T-helper 9 cell (primary cell): ENCODE measurements at regions not wholly inside any gene's neighbourhood (a gene's known extent, or its start where the extent isn't known, plus 50 kb on each side); places are given as distances from the start of the nearest gene placed in this dataset.
"Not testable (repeated sequence)": the region's sequence is repeated elsewhere in the genome, so short reads cannot be mapped to it uniquely, and the experiment has no call there.

Experiments
- DNase-seq: peaks from one replicate; pipeline ENCODE4 v3.0.0-alpha.2; 2020

DNA sequence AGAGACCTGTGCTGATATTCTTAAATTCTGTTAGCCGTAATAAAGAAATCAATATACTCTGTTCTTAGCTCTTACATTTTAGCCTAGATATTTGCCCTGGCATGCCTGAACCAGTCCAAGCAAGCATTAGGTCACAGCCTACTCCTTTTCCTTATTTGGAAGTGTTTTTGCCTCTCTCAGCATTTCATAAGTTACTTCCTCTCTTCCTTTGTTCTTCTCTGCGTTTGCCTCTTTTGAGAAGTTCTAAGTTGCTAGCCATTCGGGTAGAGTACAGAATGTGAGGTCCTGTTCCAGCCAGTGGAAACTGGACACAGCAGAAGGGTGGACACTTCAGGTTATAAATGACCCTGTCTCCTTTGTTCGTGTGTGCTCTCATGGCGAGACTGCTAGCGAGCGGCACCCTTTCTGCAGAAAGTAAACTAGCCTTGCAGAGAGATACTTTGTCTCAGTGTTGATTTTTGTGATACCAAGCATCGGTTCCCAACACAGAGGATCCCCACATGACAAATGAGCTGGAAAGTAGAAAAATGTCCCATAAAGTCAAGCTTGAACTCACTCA lies 75.0 kb upstream of the FAM153A start:
- DNase-seq = not testable (repeated sequence)

DNA sequence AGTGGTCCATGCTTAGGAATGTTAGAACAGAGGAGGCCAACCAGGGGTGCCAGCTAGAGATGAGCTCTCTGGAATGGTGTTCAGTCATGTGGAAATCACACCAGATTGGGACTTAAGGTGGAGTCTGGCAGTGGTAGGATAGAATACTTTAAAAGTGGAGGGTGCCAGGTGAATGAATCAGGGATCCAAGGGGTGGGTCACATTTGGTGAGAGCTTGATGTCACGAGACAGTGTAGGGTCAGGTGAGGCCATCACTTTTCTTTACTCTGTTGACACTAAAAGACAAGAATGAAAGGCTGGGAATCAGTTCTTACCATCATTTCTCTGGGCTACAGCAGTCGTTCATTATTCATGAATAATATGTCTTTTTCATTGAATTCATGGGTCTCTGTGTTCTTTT lies 73.8 kb upstream of the FAM153A start:
- not testable (repeated sequence) for DNase-seq

DNA sequence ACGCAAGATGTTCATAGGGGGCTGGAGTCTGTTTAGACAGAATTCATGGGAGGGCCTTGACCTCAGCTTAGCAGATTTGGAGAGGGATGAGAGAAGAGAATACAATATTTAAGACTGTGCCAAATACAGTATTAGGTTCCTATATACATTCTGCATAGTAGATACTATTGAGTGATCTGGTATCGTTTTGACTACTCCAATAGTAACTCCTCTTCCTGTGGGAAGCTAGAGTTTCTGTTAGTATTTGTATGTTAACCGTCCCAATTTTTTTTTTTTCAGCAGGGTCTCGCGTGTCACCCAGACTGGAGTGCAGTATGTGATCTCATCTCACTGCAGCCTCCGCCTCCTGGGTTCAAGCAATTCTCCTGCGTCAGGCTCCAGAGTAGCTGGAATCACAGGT lies 65.2 kb upstream of the FAM153A start:
- DNase-seq = not testable (repeated sequence)

GRCh38 chr5:177846598-177846997 lies 63.9 kb upstream of the FAM153A start:
- not testable (repeated sequence) for DNase-seq

- DNase-seq = not testable (repeated sequence)
These were observed 63.2 kb upstream of the FAM153A start for GRCh38 chr5:177845906-177846305.

DNA sequence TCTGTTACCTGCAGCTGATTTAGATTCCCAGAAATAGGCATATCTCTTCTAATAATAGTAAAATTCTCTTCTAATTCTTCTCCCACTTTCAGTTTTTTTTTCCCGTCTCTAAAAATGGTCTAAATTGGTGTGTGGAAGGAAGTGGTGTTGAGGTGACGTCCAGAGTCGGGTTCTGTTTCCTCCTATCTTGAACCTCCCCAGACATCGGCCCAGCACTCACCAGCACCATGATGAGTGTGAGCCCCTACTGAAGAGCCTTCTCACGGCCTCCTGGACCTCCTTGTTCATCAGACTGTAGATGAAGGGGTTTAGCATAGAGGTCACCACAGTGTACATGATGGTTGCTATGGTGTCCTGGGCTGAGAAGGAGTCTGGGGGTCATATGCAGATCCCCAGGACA lies 53.5 kb upstream of the FAM153A start:
- not testable (repeated sequence) for DNase-seq
